Stimulated activated naive CD4-positive, alpha-beta T cell treated with Interleukin-2 at 50 U/mL for 16 hours (primary cell): ENCODE measurements at regions not wholly inside any gene's neighbourhood (a gene's known extent, or its start where the extent isn't known, plus 50 kb on each side); places are given as distances from the start of the nearest gene placed in this dataset.

Experiments
- DNase-seq: peaks from one replicate; lab custom pipeline; 2025; lab: John Stamatoyannopoulos, UW

DNA sequence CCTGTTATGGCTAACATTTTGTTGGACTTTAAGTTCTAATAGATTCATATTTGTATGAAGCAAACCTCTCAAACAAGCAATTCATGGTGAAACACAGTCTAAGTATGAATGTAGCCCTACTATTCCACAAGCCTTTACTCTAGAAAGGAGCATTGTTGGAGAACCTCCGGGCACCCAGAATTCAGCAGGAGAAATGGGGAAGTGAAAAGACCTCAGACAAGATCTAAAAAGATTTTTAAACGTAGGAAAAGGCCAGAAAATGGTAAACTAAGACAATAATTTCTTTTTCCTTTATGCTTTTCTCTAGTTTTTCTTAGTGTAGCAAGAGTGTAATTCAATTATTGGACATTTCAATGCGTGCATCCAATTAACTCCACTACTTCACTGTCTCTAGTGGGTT is 426.4 kb downstream of the INSC start:
- no peak for DNase-seq

DNA sequence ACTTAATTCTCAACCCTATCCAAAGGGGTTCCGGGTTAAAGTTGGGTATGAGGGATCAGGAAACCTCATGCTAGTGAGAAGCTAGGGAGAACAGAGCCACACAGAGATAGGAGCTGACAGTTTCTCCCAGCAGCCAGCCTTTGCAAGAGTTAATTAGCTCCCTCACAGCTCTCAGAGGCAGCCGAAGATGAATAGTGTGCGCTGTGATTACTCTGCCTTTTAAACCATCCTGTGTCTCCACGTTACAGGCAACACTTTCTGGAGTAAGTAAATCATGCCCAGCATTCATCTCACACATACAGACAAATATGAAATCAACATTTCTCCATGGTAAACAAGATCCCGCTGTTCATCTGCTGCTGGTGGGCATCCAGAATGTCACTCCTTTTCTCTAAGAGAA is 429.6 kb downstream of the INSC start:
- DNase-seq: no peak

DNA sequence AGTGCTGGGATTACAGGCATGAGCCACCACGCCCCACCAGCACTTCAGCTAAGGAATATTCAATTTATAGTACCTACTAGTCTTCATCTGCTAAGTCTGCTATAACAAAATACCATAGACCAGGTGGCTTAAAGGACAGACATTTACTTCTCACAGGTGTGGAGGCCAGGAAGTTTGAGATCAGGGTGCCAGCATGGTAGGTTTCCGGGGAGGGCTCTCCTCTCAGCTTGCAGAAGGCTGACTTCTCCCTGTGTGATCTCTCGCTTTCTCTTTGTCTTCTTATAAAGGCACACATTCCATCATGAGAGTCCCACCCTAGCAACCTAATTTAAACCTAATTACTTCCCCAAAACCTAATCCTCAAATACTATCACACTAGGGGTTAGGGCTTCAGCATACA is 433.0 kb downstream of the INSC start:
- DNase-seq: no peak

DNA sequence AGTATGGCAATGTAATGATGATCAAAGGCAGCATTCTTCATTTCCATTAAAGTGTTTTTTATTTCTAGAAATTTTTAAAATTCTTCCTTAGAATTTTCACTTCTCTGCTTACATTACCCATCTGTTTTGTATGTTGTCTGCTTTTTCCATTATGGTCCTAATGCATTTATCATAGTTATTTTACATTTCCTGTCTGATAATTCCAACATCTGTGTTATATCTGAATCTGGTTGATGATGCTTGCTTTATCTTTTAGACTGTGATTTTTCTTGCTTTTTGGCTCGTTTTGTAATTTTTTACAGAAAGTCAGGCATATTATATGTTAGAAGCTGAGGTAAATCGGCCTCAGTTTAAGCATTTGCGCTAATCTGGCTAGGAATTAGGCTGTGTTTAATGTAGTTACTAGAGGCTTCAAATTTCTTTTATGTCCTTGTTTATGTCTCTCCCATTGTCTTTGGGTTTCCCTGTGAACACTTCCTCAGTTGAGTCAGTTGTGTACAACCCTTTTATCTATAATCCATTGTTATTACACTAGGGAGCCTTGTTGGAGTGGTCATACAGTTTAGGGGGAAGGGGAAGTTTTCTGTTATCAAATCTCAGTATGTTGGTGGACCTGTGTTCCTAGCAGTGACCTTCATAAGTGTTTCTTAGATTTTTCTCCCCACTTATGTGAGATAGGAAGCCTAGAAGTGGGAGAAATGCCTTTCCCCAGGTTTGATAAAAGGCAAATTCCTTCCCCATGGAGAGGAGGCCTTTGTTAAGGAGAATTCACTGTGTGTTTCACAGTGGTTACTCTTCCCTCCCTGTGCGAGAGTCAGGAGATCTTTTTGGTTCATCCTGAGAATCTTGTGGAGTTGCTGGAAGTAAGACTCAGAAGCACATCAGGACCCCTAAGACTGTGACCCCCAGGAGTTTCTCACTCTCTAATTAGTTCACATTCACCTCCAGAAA is 437.5 kb downstream of the INSC start:
- DNase-seq: no peak

DNA sequence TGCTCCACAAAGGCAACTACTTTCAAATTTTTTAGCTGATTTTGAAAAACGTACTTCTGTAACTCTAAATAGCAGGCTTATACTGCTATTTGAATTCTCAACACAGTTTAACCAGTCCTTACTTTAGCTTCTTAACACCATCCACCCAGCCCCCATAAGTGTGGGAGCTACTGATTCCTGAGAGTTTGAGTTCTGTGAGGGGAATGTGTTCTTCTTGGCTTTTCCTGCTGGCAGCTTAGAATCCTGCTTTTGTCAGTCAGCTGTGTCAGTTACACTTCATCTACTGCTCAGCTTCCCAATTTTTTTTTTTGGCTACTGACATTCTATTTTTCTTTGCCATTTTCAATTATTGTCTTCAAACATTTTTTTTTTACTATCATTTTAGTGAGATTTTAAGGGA is 440.4 kb downstream of the INSC start:
- DNase-seq: no peak

DNA sequence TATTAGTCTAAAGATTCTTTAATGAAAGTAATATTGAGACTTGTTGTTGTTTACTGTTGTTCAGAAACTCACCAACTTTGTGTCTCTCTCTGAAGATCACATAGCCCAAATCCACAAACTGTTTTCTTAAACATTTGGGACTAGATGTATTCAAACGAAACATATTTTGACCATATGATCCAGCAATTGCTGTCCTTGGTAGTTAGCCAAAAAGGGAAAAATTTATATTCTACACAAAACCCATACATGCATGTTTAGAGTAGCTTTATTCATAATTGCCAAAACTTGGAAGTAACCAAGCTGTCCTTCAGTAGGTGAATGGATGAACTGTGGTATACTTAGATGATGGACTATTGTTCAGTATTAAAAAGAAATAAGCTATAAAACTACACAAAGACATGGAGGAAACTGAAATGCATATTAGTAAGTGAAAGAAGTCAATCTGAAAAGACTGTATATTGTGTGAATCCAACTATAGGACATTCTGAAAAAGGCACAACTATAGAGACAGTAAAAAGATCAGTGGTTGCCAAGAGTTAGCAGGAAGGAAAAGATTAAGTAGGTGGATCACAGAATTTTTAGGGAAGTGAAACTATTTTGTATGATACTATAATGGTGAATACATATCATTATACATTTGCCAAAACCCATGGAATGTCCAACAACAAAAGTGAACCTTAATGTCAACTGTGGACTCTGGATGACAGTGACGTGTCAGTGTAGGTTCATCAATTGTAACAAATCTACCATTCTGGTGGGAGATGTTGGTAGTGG is 442.9 kb downstream of the INSC start:
- no peak for DNase-seq

DNA sequence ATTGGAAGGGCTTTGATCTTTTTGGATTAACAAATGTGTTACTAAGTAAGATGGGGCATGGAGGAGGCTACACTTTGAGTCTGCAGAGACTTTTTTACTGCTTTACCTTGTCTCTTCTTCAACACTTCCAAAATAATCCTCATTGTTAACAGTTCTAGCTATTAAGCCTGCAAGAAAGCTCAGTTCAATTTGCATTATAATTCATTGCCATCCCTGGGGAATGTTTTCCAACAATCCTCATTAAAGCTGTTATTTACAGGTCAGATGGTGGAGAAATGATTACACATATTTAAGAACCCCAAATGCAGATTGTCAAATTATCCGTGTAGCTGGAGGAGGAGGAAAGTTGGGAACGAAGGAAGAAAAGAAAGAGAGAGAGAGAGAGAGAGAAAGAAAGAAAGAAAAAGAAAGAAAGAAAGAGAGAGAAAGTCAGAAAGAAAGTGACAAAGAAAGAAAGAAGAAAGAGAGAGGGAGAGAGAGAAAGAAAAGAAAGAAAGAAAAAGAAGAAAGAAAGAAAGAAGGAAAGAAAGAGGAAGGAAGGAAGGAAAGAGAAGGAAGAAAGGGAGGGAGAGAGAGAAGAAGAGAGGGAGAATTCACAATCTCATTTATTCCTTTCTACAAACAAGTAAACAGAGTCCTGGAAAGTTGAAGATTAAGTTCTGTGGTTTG is 443.9 kb downstream of the INSC start:
- DNase-seq: no peak

DNA sequence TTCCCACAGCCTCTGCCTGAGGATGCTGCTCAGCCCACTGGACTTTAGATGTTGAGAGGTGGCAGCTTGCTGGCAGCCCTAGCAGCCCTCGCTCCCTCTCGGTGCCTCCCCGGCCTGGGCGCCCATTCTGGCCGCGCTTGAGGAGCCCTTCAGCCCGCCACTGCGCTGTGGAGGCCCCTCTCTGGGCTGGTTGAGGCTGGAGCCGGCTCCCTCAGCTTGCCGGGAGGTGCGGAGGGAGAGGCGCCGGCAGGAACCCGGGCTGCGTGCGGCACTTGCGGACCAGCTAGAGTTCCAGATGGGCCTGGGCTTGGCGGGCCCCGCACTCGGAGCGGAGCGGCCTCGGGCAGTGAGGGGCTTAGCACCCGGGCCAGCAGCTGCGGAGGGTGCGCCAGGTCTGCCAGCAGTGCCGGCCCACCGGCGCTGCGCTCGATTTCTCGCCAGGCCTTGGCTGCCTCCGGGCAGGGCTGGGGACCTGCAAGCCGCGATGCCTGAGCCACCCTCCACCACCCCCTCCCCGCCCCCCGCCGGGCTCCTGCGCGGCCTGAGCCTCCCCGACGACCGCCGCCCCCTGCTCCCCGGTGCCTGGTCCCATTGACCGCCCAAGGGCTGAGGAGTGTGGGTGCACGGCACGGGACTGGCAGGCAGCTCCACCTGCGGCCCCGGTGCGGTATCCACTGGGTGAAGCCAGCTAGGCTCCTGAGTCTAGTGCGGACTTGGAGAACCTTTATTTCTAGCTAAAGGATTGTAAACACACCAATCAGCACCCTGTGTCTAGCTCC is 446.2 kb downstream of the INSC start:
- DNase-seq: no peak

DNA sequence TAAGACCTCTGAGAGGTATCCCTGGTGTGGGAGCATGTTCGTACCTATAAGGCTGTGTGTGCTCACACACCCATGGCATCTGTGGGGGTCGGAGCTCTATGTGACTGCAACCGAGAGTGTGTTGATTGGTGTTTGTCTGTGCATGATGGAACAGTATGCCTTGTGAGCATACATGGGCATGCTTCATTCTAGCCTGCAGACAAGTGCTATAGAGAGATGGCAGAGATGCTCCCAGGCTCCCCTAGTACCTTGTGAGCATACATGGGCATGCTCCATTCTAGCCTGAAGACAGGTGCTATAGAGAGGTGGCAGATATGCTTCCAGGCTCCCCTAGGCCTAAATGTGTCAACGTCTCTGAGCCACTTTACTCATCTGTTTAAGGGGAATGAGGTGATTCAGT is 447.5 kb downstream of the INSC start:
- no peak for DNase-seq

DNA sequence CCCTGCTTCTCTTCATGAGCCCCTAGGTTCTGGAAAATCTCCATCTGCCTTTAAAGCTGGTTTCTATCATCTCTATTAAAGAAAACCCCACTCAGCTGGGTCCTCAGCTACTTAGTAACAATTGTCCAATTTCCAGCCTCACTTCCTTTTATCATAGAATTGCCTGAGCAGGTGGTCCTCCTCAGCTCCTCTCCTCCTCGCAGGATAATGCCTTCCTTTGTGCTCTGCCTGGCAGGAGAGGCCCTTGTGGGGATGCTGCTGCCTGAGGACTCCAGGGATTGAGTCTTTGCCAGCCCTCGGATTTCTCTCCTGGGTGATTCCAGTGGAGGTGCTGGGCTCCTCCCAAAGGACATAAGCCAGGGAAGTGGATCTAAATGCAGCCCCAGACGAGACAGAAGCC is 448.3 kb downstream of the INSC start:
- no peak for DNase-seq

DNA sequence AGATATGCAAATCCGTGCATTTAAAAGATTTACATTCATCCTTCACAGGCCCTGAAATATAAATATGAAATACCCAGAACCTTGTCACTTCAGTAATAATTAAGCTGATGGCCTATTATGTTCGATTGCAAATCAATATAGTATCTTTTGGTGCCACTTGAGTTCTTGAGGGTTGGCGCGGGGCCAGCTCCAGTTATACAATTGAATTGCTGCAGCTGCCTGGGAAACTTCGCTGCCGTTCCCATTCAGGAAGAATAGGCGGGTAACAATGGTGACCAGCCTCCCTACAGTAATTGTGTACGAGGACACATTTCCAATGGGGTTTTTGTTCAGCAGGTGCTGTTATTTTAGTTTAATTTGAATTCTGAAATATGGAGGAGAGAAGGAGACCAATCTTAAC is 451.2 kb downstream of the INSC start:
- no peak for DNase-seq

DNA sequence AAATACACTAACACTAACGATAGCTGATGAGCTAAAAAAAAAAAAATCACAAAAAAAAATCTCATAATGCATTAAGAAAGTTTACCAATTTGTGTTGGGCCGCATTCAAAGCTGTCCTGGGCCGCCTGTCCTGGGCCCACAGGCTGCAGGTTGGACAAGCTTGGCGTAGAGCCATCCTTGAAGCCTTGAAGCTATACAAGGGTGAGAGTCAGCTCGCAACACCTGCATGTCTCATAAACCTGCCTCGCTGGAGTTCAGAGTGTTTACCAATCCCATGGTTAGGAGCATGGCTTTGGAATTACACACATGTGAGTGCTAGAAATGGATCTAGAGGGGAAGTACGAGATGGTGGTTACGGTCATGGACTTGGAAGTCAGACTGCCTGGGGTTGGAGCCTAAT is 453.7 kb downstream of the INSC start:
- no peak for DNase-seq

DNA sequence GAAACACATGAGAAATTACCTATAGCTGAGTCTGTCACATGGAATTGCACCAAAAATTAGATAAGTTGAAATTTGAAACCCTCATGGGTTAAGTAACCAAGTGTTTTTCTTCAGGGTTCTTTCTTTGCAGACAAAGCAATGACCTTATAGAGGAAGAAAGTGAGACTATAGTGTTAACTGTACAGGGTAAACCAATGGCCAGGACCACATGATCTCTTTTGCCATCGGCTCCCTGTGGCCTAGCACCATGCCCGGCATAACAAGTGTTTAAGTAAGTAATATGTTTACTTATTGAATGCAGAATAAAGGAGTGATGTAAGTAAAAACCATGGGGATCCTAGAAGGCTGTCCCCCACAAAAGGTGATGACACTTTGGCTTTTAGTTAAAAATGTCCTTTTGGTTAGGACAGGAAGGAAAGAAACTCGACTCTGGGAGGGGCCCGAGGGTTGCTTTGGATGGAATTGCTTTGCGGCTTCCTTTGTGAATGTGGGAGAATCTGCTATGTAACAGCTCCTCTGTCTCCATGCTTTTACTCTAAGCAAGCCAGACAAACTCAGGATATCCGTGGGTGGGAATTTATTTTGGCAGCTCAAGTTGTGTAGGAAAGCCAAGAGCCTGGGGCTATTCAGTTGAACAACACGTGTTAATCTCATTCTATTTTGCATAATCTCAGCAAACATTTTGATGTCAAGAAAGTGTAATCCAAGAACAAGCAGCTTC is 454.7 kb downstream of the INSC start:
- DNase-seq: no peak

DNA sequence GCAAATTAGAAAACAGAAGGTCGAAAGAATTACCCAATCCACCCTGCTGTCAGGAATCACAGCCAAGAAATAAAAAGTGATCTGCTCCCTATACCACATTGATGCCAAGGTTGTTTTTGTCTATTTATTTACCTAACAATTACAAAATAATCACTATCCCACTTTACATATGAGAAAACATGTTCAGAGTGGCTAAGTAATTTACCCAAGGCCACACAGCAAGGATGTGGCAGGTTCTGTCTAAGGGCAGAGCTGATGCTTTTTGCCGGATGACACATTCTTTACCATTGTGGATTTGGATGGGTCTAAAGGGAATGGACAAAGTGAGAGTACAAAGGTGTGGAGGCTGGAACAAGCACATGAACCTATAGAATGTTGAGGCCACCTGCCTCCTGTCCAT is 460.7 kb downstream of the INSC start:
- DNase-seq: no peak

DNA sequence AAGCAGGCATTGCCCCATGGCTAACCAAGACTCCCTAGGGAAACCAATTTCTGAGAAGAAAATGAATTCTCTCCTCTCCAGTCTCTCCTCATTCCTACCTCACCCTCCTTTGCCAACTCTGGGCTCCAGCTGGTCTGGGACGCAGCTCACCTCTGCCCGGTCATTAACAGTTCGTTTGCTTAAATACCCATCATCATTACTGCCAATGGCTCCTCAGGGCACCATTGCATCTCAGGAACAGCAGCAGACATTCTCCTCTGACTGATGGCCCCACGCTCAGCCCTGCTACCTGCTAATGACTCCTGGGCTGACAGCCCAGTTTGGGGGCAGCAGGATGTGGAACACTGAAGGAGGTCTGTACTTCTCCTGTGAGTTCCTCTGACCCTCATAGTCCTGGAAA is 462.0 kb downstream of the INSC start:
- no peak for DNase-seq

DNA sequence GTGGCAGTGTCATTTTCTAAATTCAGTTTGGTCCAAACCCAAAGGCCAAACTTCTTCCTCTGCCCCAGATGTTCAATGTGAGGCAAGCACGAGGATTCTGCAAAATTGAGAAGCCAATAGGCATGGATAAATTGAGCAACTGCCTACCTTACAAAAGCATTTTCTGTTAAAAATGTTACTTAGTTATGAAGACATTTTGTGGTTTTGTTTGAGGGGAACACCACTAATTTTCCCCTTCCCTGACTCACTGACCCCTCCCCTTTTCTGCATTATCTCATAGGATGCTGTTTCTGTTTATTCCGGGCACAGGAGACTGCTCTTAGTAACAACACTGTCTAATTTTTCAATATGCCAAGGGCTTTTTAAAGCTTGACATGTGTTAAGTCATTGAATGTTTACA is 462.8 kb downstream of the INSC start:
- DNase-seq: no peak

DNA sequence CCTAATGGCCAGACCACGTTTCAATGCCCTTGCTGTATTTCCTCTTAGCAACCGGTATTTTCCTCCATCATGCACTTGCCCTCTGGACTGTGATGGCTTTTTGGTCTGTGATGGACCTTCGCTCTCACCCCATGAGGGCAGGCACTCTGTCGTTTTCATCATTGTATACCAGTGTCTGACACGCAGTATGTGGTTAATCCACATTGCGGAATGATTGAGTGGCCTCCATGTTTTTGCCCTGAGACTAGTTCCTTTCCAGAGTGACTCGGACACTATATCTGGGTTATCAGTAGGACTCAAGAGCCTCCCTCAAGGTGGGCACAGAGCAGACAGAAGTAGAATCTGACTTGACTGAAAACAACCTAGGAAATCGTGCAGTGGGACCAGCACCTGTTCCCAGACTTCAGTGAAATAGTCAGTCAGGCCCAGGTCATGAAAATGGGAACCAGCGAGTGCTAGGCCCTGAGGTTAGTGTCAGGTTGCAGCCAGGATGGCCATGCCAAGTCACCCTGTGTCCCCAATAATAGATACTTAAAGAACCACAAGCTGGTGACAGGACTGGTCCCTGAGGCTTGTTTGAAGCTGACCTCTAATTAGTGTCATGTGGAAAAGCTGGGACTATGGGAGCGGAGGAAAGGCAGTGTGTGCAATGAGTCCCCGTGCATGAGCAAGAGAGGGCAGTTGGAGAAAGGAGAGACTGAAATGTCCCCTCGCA is 464.7 kb downstream of the INSC start:
- DNase-seq: no peak

DNA sequence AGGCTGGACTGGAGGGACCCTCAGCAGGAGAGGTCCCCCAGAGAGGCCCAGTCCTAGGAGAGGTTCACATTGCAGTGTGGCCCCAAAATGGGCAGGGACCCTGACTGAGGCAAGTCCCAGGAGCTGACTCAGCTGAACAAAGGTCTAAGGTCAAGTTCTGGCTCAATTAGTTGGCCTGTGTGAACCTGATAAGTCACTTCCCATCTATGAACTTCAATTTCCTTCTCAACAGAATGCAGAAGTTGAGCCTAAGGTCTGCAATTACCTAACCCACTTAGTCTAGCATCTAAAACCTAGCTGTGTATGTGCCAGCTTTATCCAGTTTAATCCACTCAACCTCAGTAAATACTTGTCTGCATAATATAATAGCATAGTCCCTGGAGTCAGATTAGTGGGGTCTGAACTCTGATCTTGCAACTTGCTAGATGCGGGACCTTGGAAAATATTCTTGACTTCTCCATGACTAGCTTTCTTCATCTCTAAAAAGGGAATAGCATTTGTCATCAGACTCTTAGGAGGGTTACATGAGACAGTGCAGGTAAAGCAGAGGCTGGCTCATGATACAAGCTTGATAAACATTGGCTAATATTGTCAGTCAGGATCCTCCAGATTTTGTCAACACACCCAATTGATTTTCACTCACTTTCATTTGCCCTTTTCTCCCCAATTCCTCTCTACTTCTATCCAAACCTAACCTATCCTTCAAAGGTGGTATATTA is 465.5 kb downstream of the INSC start:
- DNase-seq: no peak

DNA sequence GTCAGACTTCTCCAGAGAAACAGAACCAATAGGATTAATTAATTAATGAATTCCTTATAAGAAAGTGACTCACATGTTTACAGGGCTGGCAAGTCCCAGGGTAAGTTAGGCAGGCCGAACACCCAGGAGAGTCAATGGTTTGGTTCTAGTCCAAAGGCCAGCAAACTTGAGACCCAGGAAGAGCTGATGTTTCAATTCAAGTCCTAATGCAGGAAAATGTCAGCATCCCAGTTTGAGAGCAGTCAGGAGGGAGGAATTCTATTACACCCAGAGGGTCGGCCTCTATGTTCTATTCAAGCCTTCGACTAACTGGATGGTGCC is 466.0 kb downstream of the INSC start:
- no peak for DNase-seq

DNA sequence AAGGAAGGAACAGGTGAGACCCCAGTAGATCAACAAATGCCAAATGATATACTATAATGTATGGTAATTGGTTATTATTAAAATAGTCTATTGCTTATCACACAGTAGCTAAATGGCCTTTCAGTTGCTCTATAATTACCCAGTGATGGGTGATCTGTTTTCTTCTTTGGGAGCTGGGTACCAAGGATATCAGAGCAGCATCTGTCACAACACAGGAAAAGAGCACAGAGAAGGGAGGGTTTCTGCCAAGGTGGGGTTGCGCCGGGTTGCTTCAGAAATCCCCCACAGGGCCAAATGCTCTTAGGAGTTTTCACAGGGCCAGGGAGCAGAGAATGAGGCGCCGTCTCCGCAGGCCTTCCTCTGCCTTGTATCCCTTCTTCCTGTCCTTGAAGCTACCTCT is 469.4 kb downstream of the INSC start:
- DNase-seq: no peak
